Left cardiac atrium (tissue), 4 donors: ENCODE measurements at regions not wholly inside any gene's neighbourhood (a gene's known extent, or its start where the extent isn't known, plus 50 kb on each side); places are given as distances from the start of the nearest gene placed in this dataset.
"Not testable (repeated sequence)": the region's sequence is repeated elsewhere in the genome, so short reads cannot be mapped to it uniquely, and the experiment has no call there.

ENCODE experiments used
- ATAC-seq, 2 donors: fragments of 200-7000 bp; cut with Tn5 transposase; one replicate each; pipeline ENCODE4 v1.9.1; 2020; ENCODE audit warnings: mild to moderate bottlenecking in 2 of 2, moderate library complexity in 2 of 2
- DNase-seq: peaks from one replicate; pipeline ENCODE4 v3.0.0-alpha.2; 2020
- intact Hi-C, 2 donors: fragments of 100-400 bp; cut with DNase I; formaldehyde crosslinking; loops; one replicate each; pipeline versions ENCODE4 v1.14.1 to v1.15.1; 2022 to 2023
- donor health status: DM: no; HTN: yes; CAD: no.
- donor health status: DM: no; HTN: yes; CAD: no; lungs with severe emphysema.
- donor health status: DM: yes; HTN: yes; CAD: no.
- donor health status: Dilated cardiomyopathy.

DNA sequence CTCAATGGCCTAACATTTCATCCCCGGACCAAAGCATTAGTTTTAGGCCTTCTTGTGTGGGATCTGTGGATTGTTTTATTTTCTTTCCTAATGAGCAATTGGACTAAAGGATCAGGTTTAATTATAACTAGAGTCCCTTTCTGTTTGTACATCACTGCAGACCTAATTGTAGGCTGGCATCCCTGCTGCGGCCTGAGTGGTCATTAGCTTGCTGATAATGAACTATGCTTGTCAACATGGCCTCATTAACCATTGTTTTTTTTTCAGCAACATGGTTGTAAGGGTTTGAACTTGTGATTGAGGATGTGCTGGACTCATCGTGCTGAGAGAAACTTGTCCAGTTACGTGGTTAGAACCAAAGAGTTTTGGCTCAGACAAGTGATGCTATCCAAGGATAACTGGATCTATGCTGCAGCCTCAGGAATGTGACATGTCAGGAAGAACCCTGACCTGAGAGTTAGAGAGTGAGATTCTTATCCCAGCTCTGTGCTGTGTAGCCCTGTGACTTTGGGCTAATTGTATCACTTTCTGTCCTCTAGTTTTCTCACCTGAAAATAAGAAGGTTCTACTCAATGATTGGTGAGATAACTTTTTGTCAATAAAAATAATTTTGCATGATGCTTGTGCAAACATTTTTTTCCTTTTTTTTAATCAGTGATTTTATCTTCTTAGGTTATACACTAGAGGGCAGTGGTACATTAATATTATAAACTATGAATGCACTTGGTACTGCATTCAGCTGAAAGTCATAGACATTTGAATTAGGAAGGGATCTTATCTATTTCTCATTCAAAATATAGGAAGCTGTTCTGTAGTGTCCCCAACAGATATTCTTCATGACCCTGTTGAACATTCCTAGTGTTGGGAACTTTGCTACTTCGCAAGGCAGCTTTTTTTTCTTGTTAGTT lies 140.9 kb downstream of the RNF144B start:
- intact Hi-C loops = loop anchor here in 1 of 2 donors (5.0 kb wide), 1 partner anchor 1529 kb away; no protein-coding TSS in a partner anchor
- DNase-seq (no peak), ATAC-seq (no peak)

DNA sequence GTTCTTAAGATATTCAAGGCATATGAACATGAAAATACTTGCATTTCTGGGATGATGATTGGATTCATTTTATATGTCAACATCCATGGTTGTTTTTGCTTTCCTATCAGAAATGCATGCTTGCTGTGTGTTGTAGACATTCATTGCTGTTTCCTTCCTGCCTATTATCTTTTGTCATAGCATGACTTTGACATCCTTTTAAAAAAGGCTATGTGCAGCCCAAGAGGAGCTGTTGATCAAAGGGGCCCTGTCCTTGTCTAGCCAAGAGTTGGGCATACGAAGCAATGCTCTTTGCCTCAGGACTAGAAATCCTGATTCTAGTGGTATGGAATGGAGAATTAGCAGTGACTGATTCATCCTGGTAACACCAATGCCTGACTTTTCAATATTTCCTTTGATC lies 143.1 kb downstream of the RNF144B start:
- no peak for DNase-seq
- intact Hi-C loops = no loop called here
- ATAC-seq = no peak

DNA sequence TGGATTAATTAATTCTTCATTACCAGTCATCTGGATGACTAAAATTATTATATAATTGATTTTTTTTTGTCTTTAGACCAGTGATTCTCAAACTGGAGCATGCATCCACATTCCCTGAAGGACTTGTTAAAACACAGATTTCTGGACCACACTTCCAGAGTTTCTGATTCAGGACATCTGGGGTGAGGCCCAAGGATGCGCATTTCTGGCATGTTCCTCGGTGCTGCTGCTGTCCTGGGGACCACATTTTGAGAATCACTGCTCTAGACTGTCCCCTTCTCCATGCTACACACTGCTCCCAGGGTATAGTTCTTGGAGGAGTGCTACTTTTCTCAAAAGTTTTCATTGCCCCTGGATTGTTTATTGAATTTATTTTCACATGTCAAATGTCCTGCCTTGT lies 145.0 kb downstream of the RNF144B start:
- intact Hi-C loops = no loop called here
- no peak for DNase-seq
- ATAC-seq = no peak

DNA sequence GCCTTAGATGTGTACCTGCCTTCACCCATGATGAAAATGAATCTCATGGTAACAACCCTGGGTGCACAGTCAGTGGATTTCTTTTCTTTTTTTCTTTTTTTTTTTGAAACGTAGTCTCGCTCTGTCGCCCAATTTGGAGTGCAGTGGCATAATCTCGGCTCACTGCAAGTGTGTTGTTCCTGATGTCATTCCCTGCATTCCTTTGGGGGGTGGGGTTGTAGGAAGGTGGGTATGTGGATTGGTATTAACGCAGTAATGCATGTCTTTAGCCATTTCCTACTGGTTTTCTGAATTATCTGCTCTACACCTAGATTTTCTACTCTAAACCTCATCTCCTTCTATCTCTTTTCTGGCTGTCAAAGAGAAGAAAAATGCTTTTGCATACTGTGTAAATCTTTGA lies 146.6 kb downstream of the RNF144B start:
- intact Hi-C loops = no loop called here
- ATAC-seq (no peak), DNase-seq (no peak)

DNA sequence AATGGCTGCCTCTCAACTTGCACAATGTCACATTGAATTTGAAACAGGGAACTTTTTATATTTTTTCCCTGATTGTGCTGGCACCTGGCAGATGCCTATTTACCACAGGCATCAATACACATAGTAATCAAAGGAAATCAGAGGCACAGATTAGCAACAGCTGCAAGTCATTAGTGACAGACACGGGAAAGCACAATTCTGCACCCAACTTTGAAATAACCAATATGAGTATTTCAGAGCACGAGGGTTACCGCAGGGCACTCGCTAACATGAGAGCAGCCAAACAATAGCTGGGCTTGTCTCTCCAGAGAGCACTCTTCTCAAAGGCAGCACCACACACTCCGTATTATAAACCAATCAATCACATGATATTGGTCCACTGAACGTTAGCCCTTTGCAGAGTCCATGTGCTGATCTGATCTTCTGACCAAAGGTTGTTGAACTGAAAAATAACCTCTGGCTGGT lies 149.5 kb downstream of the RNF144B start:
- intact Hi-C loops = no loop called here
- ATAC-seq (no peak), DNase-seq (no peak)

DNA sequence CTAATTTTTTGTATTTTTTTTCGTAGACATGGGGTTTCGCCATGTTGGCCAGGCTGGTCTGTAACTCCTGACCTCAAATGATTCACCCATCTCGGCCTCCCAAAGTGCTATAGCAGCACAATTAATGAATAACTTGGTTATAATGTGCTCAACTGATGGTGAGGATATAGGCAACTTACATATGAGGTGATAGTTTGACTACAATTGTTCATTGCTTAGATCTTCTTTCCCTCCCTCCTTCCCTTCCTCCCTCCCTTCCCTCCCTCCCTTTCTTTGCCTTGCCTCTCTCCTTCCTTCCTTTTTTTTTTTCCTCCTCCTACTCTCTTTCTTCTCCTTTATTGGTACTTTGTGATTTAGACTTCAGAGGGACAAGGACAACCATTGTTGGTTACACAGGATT lies 151.2 kb downstream of the RNF144B start:
- intact Hi-C loops = no loop called here
- no peak for ATAC-seq

DNA sequence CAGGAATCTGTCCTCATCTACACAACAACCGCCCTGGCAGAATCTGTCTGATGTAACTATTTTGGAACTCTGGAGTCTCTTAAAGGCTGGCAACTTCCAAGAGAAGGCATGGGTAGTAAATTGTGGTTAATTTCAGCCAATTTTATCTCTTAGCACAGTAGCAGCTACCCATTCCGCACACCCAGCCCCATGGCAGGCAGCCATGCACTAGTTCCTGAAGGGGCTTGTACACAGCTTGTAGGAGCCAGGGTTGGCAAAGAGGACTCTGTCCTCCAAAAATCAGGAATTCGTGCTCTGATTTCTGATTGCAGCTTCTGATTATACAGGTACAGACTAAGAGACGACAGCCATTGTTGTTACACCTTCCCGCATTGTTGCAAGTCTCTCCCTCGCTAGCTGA lies 155.9 kb downstream of the RNF144B start:
- intact Hi-C loops = no loop called here
- no peak for ATAC-seq

More for the DNA sequence above, 151.2 kb downstream of the RNF144B start:
- DNase-seq = no peak

DNA sequence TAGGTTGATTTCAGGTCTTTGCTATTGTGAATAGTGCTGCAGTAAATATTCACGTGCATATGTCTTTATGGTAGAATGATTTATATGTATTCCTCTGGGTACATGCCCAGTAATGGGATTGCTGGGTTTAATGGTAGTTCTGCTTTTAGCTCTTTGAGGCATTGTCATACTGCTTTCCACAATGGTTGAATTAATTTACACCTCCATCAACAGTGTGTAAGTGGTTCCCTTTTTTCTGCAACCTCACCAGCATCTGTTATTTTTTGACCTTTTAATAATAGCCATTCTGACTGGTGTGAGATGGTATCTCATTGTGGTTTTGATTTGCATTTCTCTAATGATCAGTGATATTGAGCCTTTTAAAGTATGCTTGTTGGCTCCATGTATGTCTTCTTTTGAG lies 158.0 kb downstream of the RNF144B start:
- DNase-seq, intact Hi-C loops, ATAC-seq: not testable (repeated sequence)

More for the DNA sequence above, 155.9 kb downstream of the RNF144B start:
- no peak for DNase-seq

DNA sequence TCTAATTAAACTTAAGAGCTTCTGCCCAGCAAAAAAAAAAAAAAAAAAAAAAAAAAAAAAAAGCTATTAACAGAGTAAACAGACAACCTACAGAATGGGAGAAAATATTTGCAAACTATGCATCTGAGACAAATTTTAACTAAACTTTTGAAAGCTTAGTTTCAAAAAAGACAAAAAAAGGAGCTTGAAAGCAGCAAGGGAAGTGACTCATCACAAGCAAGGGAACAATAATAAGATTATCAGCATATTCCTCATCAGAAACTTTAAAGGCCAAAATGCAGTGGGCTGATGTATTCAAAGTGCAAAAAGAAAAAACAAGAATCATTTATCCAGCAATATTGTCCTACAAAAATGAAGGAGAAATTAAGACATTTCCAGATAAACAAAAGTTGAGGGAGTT lies 158.6 kb downstream of the RNF144B start:
- DNase-seq (no peak), ATAC-seq (no peak)
- intact Hi-C loops = no loop called here

DNA sequence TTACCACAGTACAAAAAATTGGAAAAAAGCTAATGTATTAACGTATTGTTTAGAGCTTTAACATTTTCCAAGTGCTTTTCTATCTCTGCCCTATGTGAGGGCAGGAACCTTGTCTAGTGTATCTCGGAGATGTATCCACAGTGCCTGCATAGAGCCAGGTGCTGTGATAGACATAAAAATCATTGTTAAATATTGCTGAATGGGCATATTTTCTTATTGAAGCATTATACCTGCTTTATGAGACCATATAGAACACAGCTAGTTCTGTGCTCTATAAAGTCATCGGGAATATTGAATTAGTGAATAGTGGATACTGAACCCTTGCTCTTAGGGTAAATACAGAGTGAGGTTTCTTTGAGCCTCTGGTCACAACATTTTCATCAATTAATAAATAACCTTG lies 163.0 kb downstream of the RNF144B start:
- DNase-seq (no peak), ATAC-seq (no peak)
- intact Hi-C loops = no loop called here

DNA sequence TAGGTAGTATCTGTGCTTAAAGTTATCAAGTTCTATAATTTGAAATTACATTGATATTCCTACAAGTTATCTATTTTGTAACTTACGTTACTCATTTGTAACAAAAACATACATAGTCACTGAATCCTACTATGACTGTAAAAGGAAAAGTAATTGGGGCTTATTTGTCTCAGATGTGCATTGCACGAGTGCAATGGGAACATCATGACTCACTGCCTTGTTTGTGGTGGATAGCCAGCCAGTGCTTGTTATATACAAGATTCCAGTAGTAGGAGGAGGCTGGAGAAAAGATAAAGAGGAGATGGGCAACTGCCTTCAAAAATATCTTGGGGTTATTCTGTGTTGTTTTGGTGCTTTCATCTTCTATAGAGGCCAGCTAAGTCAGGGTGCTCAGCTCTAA lies 164.1 kb downstream of the RNF144B start:
- peak in 1 of 2 donors; percentile 89 for ATAC-seq
- DNase-seq = no peak

DNA sequence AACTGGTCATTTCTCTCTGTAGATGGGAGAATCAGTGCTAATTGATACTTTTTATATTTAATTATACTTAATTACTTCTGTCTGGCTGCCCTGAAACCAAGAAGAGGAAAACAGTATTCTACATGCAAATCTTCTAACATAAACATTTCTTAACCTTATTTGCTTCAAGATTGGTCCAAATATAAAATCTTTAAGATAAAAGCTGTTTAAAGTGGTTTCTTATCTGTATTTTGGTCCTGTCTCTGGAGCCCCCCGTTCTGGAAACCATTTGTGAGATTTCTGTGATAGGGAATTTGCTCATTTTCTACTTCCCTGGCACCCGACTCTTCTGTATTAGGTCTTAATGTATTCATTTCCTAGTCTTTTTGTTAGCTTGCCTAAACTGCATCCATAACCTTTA lies 168.6 kb downstream of the RNF144B start:
- intact Hi-C loops = no loop called here
- no peak for ATAC-seq
- no peak for DNase-seq

More for the DNA sequence above, 164.1 kb downstream of the RNF144B start:
- intact Hi-C loops = no loop called here

DNA sequence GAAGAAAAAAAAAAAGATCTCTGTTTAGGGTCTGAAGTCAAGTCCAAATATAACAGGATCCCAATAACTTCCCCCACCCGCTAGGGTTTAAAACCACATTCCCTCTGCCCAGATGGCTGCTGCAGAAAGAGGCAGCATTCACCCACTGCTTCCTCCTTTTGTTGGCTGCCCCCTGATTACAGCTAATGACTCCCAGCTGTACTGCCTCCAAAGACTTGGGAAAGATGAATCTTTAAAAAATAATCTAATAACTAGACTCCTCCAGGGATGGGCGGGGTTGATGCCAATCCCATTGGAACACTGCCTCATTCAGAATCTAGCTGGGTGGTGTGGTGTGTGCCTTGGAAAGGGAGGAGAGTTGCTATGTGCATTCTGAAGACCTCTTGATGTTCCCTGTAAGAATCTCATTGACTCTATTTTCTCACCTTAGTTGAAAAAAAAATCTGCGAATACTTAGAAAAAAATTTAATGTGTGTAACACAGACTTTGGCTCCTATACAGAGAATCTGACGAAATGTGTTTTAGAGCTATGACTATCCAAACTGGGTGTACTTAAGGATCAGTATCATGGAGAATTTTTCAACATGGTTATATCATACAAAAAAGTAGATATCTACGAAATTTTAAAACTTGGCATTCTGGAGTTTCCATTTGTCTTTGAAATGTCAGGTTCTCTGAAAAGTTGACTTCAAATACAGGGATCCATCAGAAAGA lies 174.0 kb downstream of the RNF144B start:
- intact Hi-C loops = no loop called here
- DNase-seq = peak; percentile 21
- ATAC-seq = peak in 1 of 2 donors; percentile 92

DNA sequence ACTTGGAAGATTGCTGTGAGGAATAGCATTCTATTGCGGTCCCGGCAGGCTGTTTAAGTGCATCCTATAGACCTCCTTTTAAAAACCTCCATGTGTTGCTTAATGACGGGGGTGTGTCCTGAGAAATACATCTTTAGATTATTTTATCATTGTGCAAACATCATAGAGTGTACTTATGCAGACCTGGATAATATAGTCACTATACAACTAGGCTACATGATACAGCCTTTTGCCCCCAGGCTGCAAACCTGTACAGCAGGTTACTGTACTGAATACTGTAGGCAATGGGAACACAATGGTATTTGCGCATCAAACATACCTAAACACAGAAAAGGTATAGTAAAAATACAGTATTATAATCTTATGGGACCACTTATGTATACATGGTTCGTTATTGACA lies 175.6 kb downstream of the RNF144B start:
- ATAC-seq = no peak
- DNase-seq = no peak
- intact Hi-C loops = no loop called here

DNA sequence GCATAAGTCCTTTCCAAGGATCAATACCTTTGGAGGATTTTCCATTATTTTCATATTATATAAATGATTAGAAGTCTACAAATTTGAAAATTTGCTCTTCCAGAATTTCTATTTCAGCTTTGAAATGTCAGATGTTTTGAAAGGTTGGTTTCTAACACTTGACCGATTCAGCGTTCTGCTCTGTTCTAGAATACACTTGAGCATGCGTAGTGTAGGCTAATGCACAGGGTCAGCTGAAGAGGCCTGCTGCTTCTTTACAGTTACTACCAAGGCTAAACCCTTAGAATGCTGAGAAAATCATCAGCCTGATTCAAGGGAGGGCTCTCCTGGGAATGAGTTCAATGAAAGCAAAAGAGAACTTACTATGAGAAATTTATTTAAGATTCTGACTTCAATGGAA lies 177.6 kb downstream of the RNF144B start:
- DNase-seq (no peak), ATAC-seq (no peak)
- intact Hi-C loops = no loop called here

DNA sequence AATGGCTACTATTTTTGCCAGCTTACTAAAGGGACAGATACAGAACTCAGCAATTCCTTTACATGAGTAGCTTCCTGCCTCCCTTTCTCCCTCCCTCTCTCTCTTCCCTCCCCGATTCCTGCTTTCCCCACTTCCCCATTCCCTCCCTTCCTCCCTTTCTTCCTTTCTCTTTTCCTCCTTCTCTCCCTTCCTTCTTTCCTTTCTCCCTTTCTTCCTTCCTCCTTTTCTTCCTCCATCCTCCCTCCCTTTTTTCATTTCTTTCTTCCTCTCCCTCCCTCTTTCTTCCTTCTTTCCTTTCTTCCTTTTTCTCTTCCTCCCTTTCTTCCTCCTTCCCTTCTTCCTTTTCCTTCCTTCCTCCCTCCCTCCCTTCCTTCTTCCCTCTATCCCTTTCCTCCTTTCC lies 178.1 kb downstream of the RNF144B start:
- ATAC-seq (no peak), DNase-seq (no peak)
- intact Hi-C loops = no loop called here

DNA sequence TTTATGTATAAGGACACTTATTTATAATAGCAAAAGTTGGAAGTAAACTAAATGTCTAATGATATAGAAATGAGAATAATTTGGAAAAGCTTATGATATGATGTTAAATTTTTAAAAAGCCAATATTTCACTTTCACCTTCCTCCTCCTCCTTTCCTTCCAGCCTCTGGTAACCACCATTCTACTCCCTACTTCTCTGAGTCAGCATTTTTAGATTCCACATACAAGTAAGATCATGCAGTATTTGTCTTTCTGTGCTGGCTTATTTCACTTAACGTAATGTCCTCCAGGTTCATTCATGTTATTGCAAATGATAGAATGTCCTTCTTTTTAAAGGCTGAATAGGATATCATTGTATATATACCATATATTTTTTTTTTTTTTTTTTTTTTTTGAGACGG lies 180.2 kb downstream of the RNF144B start:
- intact Hi-C loops = no loop called here
- DNase-seq (no peak), ATAC-seq (no peak)

DNA sequence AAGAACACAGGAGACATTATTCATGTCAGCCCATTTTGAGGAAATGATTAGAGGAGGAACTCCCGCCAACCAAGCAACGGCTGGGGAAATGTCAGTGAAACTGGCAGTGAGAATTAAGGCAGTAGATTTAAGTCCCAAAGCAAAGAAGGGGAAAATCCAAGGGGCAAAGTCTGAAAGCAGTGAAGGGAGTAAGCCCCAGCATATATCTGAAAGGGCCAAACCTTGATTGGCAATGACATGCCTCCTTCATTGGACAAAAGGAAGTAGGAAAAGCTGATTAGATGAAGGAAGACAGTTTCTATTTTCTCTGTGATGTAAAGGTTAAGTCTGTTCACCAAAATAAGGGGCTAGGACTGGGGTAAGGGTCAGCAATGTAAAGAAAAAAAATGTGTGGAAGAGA lies 190.3 kb downstream of the RNF144B start:
- intact Hi-C loops = no loop called here
- no peak for ATAC-seq
- no peak for DNase-seq

DNA sequence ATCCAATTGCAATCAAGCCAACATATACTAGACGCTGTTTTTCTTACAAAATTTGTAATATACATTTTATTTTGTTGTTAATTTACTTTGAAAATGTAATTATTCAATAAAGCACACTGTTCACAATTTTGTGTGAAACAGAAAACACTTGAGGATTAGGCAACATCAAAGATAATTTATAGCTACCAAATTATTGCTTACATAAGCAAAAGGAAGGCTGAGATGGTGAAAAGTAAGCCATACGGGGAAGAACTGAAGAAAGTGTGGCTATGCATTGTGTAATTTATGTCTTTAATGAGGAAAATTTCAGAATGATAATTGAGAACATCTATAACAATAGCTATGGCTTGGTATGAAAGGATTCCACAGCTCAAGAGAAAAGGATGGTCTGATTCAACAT lies 192.0 kb downstream of the RNF144B start:
- no peak for ATAC-seq
- intact Hi-C loops = no loop called here
- DNase-seq = no peak

DNA sequence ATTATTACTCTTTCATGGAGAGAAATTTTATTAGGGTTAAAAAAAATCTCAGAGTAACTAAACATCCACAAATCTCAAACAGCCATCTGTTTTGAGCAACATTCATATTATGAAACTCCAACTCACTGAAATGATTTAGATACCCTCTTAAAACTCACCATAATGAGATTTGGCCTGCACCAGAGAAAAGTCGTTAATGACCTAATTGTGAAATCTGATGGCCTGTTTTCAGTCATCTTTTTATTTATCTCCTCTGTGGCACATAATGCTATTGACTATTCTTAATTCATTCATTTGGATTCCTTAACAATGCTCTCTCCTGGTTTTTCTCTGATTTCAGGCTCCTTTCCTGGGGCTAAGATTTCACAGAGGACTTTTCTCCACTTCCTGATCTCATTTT lies 192.7 kb downstream of the RNF144B start:
- intact Hi-C loops = no loop called here
- DNase-seq (no peak), ATAC-seq (no peak)
